ENCODE measurements at regions not wholly inside any gene's neighbourhood (a gene's known extent, or its start where the extent isn't known, plus 50 kb on each side); places are given as distances from the start of the nearest gene placed in this dataset.
"Not testable (repeated sequence)": the region's sequence is repeated elsewhere in the genome, so short reads cannot be mapped to it uniquely, and the experiment has no call there.

DNA sequence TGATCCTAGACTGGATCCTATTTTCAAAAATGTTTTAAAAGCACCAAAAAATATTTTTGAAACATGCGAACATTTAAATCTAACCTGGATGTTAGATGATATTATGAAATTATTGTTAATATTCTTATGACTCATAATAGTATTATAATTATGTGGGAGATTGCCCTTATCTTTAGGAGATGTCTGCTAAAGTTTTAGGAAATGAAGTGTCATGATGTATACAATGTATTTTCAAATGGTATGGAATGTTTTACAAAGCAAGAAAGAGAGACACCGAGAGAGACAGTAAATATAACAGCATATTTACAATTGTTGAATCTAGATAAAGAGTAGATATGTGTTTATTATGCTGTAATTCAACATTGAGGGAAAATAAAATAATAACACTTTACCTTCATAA is 455.9 kb downstream of the ACTL7B start:
- DNase-seq (ENCODE audit: low spot score) = no peak
- TF ChIP-seq CTCF (conservative IDR thresholded peaks at IDR 0.05; ENCODE audit: low read depth) = 0 out of 2 replicates have a peak, but pooled peaks have one; percentile 14
- ChIA-PET POLR2A (ENCODE audit: low non-redundant PET) (no interaction called here), CTCF (no interaction called here)
- no peak overlapping the region for H3K27ac ChIP-seq

DNA sequence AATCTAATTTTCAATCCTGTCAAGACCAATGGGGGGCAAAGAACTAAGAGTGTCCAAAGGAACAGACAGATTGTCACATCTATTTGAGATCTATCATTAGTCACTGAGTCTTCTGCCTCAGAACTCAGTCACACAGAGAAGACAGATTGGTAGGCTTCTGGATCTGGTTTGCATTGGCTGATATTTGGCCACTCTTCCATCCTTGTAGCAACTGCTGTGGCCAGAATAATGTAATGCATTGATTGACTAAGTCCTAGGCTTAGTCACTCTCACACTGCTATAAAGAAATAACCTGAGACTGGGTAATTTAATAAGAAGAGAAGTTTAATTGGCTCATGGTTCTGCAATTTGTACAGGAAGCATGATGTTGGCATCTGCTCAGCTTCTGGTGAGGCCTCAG is 458.5 kb downstream of the ACTL7B start:
- CTCF ChIA-PET = no interaction called here
- no peak for DNase-seq (ENCODE audit: low spot score)
- TF ChIP-seq CTCF (conservative IDR thresholded peaks at IDR 0.05; ENCODE audit: low read depth) = no peak
- H3K27ac ChIP-seq = no peak overlapping the region
- POLR2A ChIA-PET (ENCODE audit: low non-redundant PET) = no interaction called here

DNA sequence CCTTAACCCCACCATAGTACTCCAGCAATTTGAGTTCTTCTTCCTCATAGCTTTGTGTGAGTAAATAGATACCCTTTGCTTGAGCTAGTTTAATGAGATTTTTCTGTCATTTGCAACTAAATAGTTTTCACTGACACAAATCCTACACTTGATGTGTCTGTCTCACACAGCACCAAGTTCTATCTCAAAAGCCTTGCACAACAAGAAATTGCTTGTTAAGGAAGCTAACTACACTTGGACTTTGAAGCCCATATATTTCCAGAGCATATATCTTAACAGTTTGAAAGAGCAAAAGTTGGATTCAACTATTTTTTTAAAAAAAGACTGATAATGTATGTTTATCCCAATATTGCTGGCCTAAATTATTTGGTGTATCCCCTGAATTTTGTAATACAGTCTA is 459.2 kb downstream of the ACTL7B start:
- CTCF ChIA-PET = interaction anchor here (1.5 kb wide), 1 partner anchor 14 kb away, joined by 6 read pairs; no protein-coding TSS in a partner anchor
- no peak for TF ChIP-seq CTCF (conservative IDR thresholded peaks at IDR 0.05; ENCODE audit: low read depth)
- H3K27ac ChIP-seq = no peak overlapping the region
- no peak for DNase-seq (ENCODE audit: low spot score)
- POLR2A ChIA-PET (ENCODE audit: low non-redundant PET) = no interaction called here

DNA sequence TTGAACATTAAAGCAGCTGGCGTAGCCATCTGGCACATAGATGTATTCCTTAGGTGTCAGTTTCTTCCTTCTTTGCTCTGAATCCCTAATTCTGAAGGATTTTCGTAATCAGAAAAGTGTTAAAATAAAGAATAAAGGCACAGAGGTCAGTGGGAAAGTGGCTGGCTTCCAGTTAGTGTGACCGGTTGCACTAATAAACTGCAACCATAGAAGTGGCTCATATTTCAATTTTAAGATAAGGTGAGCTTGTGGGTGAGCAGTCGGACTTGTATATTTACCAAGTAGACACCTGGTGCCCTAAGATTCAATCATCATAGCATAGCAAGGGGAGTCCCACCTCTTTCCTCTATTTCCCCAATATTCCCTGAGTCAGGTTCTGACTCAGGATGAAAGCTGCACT is 459.6 kb downstream of the ACTL7B start:
- H3K27ac ChIP-seq = no peak overlapping the region
- TF ChIP-seq CTCF (conservative IDR thresholded peaks at IDR 0.05; ENCODE audit: low read depth) = no peak
- CTCF ChIA-PET = interaction anchor here (1.5 kb wide), 1 partner anchor 14 kb away, joined by 6 read pairs; no protein-coding TSS in a partner anchor
- POLR2A ChIA-PET (ENCODE audit: low non-redundant PET) = no interaction called here
- no peak for DNase-seq (ENCODE audit: low spot score)

DNA sequence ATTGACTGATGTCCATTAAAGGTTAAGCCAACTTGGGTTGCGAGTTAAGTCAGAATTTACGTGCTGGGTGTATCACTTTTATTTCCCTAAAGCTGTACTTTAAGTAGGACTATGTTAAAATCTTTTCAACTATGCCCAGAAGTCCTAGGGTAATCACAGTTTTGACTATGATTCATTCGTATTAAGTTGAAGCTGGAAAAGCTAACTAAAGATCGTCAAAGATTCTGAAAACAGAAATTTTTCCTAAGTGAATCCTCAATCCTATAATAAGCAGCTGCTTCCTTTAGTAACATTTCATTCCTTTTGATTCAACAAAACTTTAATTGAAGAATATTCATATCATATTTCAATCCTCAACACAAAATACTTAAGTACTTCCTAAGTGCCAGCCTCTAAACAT is 460.4 kb downstream of the ACTL7B start:
- TF ChIP-seq CTCF (conservative IDR thresholded peaks at IDR 0.05; ENCODE audit: low read depth) = no peak
- POLR2A ChIA-PET (ENCODE audit: low non-redundant PET) = no interaction called here
- CTCF ChIA-PET = interaction anchor here (1.5 kb wide), 1 partner anchor 15 kb away, joined by 6 read pairs; no protein-coding TSS in a partner anchor
- DNase-seq (ENCODE audit: low spot score) = no peak
- no peak overlapping the region for H3K27ac ChIP-seq

DNA sequence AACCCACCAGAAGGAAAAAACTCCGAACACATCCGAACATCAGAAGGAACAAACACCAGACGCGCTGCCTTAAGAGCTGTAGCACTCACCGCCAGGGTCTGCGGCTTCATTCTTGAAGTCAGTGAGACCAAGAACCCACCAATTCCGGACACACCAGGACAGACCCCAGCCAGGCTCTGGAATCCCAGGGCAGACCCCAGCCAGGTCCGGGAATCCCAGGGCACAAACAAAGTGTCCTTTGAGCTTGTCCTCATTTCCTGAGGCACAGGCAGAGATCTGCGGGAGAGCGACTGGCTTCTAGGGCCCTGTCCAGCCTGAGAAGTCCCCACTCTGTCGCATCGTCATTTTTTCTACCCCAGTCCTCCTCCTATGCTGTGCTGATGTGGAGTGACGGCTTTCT is 461.1 kb downstream of the ACTL7B start:
- DNase-seq (ENCODE audit: low spot score) = no peak
- no peak for TF ChIP-seq CTCF (conservative IDR thresholded peaks at IDR 0.05; ENCODE audit: low read depth)
- ChIA-PET CTCF (interaction anchor here (0.8 kb wide), 1 partner anchor 917 kb away, joined by 4 read pairs; no protein-coding TSS in a partner anchor), POLR2A (ENCODE audit: low non-redundant PET) (no interaction called here)
- no peak overlapping the region for H3K27ac ChIP-seq

DNA sequence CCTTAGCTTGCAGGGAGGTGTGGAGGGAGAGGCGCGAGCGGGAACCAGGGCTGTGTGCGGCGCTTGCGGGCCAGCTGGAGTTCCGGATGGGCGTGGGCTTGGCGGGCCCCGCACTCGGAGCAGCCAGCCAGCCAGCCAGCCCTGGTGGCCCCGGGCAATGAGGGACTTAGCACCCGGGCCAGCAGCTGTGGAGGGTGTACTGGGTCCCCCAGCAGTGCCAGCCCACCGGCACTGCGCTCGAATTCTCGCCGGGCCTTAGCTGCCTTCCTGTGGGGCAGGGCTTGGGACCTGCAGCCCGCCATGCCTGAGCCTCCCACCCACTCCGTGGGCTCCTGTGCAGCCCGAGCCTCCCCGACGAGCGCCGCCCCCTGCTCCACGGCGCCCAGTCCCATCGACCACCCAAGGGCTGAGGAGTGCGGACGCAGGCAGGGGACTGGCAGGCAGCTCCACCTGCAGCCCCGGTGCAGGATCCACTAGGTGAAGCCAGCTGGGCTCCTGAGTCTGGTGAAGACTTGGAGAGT is 462.2 kb downstream of the ACTL7B start:
- CTCF ChIA-PET = interaction anchor here (0.8 kb wide), 1 partner anchor 916 kb away, joined by 4 read pairs; no protein-coding TSS in a partner anchor
- DNase-seq (ENCODE audit: low spot score); H3K27ac ChIP-seq; POLR2A ChIA-PET (ENCODE audit: low non-redundant PET): not testable (repeated sequence)
